IMR-90 (cell line): ENCODE measurements at regions not wholly inside any gene's neighbourhood (a gene's known extent, or its start where the extent isn't known, plus 50 kb on each side); places are given as distances from the start of the nearest gene placed in this dataset.

Experiments used
- ATAC-seq: fragments of 200-7000 bp; cut with Tn5 transposase; 2 replicates; pipeline ENCODE4 v1.9.1; 2020; ENCODE audit warnings: low read depth, mild to moderate bottlenecking, moderate library complexity
- BruUV-seq: library from RNA; stranded (reverse); fragments of 400-500 nt; replicated peaks from 2 replicates; lab custom pipeline; 2021; lab: Mats Ljungman, UMichigan
- CTCF ChIA-PET: fragments of 300-600 bp; formaldehyde crosslinking; extraction: SDS; loops from one replicate; lab custom pipeline; 2021; ENCODE audit warnings: antibody characterized with exemption; lab: Yijun Ruan, JAX
- POLR2A ChIA-PET: fragments of 300-600 bp; sonication (Branson Sonifier 250); formaldehyde crosslinking; loops from one replicate; lab custom pipeline; 2022; ENCODE audit warnings: antibody characterized with exemption; ENCODE audit not compliant: unreplicated experiment; lab: Charles Lee
- DNase-seq: peaks from one replicate; pipeline ENCODE4 v3.0.0; 2013
- H2AFZ ChIP-seq: replicated peaks from 2 replicates; pipeline ENCODE3; 2013; ENCODE audit warnings: low read length, mild to moderate bottlenecking; ENCODE audit not compliant: poor library complexity
- H2AK5ac ChIP-seq: 2 replicates; pipeline ENCODE4 v1.6.1; 2013; ENCODE audit warnings: low read depth, low read length, inconsistent platforms
- H2AK9ac ChIP-seq: replicated peaks from 2 replicates; pipeline ENCODE3; 2013; ENCODE audit warnings: mild to moderate bottlenecking, low read depth, low read length, moderate library complexity; ENCODE audit not compliant: poor library complexity
- H2BK120ac ChIP-seq: 2 replicates; pipeline ENCODE4 v1.6.1; 2013; ENCODE audit warnings: low read depth, low read length, inconsistent platforms
- H2BK15ac ChIP-seq: 3 replicates; pipeline ENCODE4 v1.6.1; 2013; ENCODE audit warnings: low read depth, low read length, inconsistent platforms
- H2BK20ac ChIP-seq: 2 replicates; pipeline ENCODE4 v1.6.1; 2013; ENCODE audit warnings: low read depth, mild to moderate bottlenecking, inconsistent platforms, low read length, moderate library complexity
- H2BK5ac ChIP-seq: 2 replicates; pipeline ENCODE4 v1.6.1; 2013; ENCODE audit warnings: mild to moderate bottlenecking, low read depth, low read length, inconsistent platforms; ENCODE audit not compliant: poor library complexity, severe bottlenecking
- H3K14ac ChIP-seq: replicated peaks from 2 replicates; pipeline ENCODE4 v1.6.1; 2013; ENCODE audit warnings: low read depth, low read length, inconsistent platforms
- H3K18ac ChIP-seq: 2 replicates; pipeline ENCODE4 v1.6.1; 2013; ENCODE audit warnings: low read depth, low read length, control low read depth
- H3K23ac ChIP-seq: 2 replicates; pipeline ENCODE4 v1.6.1; 2013; ENCODE audit warnings: low read depth, low read length, inconsistent platforms
- H3K27ac ChIP-seq: 2 replicates; pipeline ENCODE4 v1.5.1; 2013; ENCODE audit warnings: mild to moderate bottlenecking, control low read depth, low read length; ENCODE audit not compliant: insufficient read depth
- H3K27me3 ChIP-seq: 2 replicates; pipeline ENCODE4 v1.6.1; 2013; ENCODE audit warnings: low read length; ENCODE audit not compliant: control insufficient read depth, insufficient read depth
- H3K36me3 ChIP-seq: 2 replicates; pipeline ENCODE4 v1.6.1; 2013; ENCODE audit warnings: low read length, mixed read lengths; ENCODE audit not compliant: control insufficient read depth, insufficient read depth
- H3K4ac ChIP-seq: 2 replicates; pipeline ENCODE4 v1.6.1; 2013; ENCODE audit warnings: low read depth, low read length, inconsistent platforms
- H3K4me1 ChIP-seq: 2 replicates; pipeline ENCODE4 v1.6.1; 2013; ENCODE audit warnings: low read length, mixed read lengths; ENCODE audit not compliant: control insufficient read depth, insufficient read depth
- H3K4me2 ChIP-seq: 2 replicates; pipeline ENCODE4 v1.6.1; 2013; ENCODE audit warnings: low read depth, mild to moderate bottlenecking, control low read depth, low read length, moderate library complexity
- H3K4me3 ChIP-seq: 2 replicates; pipeline ENCODE4 v1.5.1; 2013; ENCODE audit warnings: low read depth, mild to moderate bottlenecking, control low read depth, low read length, moderate library complexity; ENCODE audit not compliant: insufficient read depth
- H3K56ac ChIP-seq: 2 replicates; pipeline ENCODE4 v1.6.1; 2013; ENCODE audit warnings: low read length, inconsistent platforms; ENCODE audit not compliant: insufficient read depth; ENCODE audit errors: extremely low read depth
- H3K79me1 ChIP-seq, 2 experiments: 2 replicates each; pipeline ENCODE4 v1.6.1; 2013; ENCODE audit warnings: low read length in 2 of 2, inconsistent platforms in 1 of 2, low read depth in 1 of 2
- H3K9ac ChIP-seq: 2 replicates; pipeline ENCODE4 v1.6.1; 2013; ENCODE audit warnings: low read depth, low read length, control low read depth
- H3K9me1 ChIP-seq: 2 replicates; pipeline ENCODE4 v1.6.1; 2013; ENCODE audit warnings: low read length, inconsistent platforms; ENCODE audit not compliant: insufficient read depth
- H3K9me3 ChIP-seq: 2 replicates; pipeline ENCODE4 v1.6.1; 2013; ENCODE audit warnings: low read length; ENCODE audit not compliant: control insufficient read depth, insufficient read depth
- H4K20me1 ChIP-seq: 2 replicates; pipeline ENCODE4 v1.6.1; 2013; ENCODE audit warnings: low read length, inconsistent platforms; ENCODE audit not compliant: insufficient read depth
- H4K5ac ChIP-seq: 2 replicates; pipeline ENCODE4 v1.6.1; 2013; ENCODE audit warnings: mild to moderate bottlenecking, low read depth, low read length, control low read depth
- H4K8ac ChIP-seq, 2 experiments: 2 replicates each; pipeline ENCODE4 v1.6.1; 2013; ENCODE audit warnings: low read depth in 2 of 2, low read length in 2 of 2, control low read depth in 1 of 2, inconsistent platforms in 1 of 2
- H4K91ac ChIP-seq: 2 replicates; pipeline ENCODE4 v1.6.1; 2013; ENCODE audit warnings: low read depth, low read length, inconsistent platforms; ENCODE audit not compliant: insufficient read depth
- BHLHE40 ChIP-seq: fragments of 150-350 bp; IDR thresholded peaks from 2 replicates; pipeline ENCODE4 v1.6.1; 2016; ENCODE audit warnings: mild to moderate bottlenecking, low read depth, low read length
- CEBPB ChIP-seq: IDR thresholded peaks from 2 replicates; pipeline ENCODE4 v1.6.1; 2012; ENCODE audit warnings: low read depth, low read length, improper control_type of control experiment
- CHD1 ChIP-seq: IDR thresholded peaks from 2 replicates; pipeline ENCODE4 v1.6.1; 2012; ENCODE audit warnings: low read depth, low read length, improper control_type of control experiment
- FOS ChIP-seq: fragments of 150-350 bp; IDR thresholded peaks from 2 replicates; pipeline ENCODE4 v1.6.1; 2016; ENCODE audit warnings: low read depth, low read length
- MXI1 ChIP-seq: IDR thresholded peaks from 2 replicates; pipeline ENCODE4 v1.6.1; 2012; ENCODE audit warnings: low read depth, mild to moderate bottlenecking, low read length, moderate library complexity, borderline replicate concordance
- NFE2L2 ChIP-seq: fragments of 150-350 bp; IDR thresholded peaks from 2 replicates; pipeline ENCODE4 v1.6.1; 2016; ENCODE audit warnings: low read depth, mild to moderate bottlenecking, low read length
- POLR2A ChIP-seq: IDR thresholded peaks from 2 replicates; pipeline ENCODE4 v1.6.1; 2012; ENCODE audit warnings: mild to moderate bottlenecking, low read depth, low read length
- RCOR1 ChIP-seq: IDR thresholded peaks from 2 replicates; pipeline ENCODE4 v1.6.1; 2012; ENCODE audit warnings: mild to moderate bottlenecking, low read length, improper control_type of control experiment; ENCODE audit not compliant: insufficient replicate concordance
- RFX5 ChIP-seq: IDR thresholded peaks from 2 replicates; pipeline ENCODE4 v1.8.0; 2012; ENCODE audit warnings: low read depth, mild to moderate bottlenecking, low read length, moderate library complexity
- SMC3 ChIP-seq: fragments of 150-350 bp; IDR thresholded peaks from 2 replicates; pipeline ENCODE4 v1.6.1; 2016; ENCODE audit warnings: low read depth, mild to moderate bottlenecking, antibody characterized with exemption, low read length, moderate library complexity
- USF2 ChIP-seq: fragments of 150-350 bp; IDR thresholded peaks from 2 replicates; pipeline ENCODE4 v1.6.1; 2017; ENCODE audit warnings: mild to moderate bottlenecking, antibody characterized with exemption, low read length, low read depth
- WGBS, 2 experiments: methylation state at CpG; one replicate each; pipeline versions ENCODE4 v1.1.5 to v1.1.7; 2013; ENCODE audit warnings: missing lambda C conversion rate in 2 of 2; ENCODE audit not compliant: insufficient read length in 1 of 2; ENCODE audit errors: extremely low coverage in 2 of 2; 5-methylcytosine and 5-hydroxymethylcytosine counted together
- dilution Hi-C: fragments of 300-500 bp; cut with HindIII; formaldehyde crosslinking; loops from one replicate; pipeline ENCODE4 v1.14.3; 2018; ENCODE audit warnings: low sequenced_read_pairs; ENCODE audit not compliant: unreplicated experiment
- in situ Hi-C: fragments of 300-500 bp; cut with MboI; formaldehyde crosslinking; loops from 3 replicates; pipeline ENCODE4 v1.14.3; 2019; ENCODE audit warnings: low sequenced_read_pairs, inconsistent platforms, mixed read lengths
- intact Hi-C: fragments of 100-400 bp; cut with micrococcal nuclease; formaldehyde crosslinking; loops from 2 replicates; pipeline ENCODE4 v1.10.0; 2022
- TF ChIP-seq, protein P1 (sequence below): conservative IDR thresholded peaks from 2 replicates; pipeline ENCODE4 v1.5.1; 2012; ENCODE audit warnings: mild to moderate bottlenecking, low read depth, low read length, improper control_type of control experiment

DNA sequence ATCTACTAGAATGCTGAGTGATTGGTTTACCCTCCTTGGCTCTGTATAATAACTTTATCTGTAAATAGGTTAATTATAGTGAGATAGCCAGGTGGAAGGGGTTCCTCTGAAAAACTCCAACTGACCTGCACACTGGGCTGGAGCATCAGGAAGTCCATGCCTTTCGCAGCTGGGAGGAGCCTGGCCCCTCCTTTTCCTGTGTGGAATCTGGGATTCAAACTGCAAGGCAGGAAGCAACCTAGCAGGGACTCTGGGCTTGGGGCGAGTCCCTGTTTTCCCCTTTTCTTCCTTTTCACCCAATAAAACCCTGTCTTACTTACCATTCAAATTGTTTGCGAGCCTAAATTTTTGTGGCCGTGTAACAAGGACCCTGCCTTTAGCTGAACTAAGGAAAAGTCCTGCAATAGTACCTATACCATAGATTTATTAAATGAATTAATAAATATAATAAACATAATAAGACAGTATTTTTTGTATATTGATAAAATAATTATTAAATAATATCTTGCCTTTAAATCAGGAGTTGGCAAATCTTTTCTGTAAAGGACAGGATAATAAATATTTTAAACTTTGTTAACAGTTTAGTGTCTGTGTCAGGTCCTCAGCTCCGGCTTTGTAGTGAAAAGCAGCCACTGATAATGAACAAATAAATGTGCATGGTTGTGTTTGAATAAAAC lies 406.2 kb upstream of the MMS22L start:
- ATAC-seq (no peak), DNase-seq (no peak)
- Histone ChIP-seq H3K9me1 (no peaks in the 10 kb centered on the region), H2AFZ (no peak overlapping the region), H3K14ac (no peak overlapping the region), H4K20me1 (no peaks in the 10 kb centered on the region), H3K27ac (no peak overlapping the region), H4K91ac (no peak overlapping the region), H2BK20ac (no peak overlapping the region), H2BK5ac (no peak overlapping the region), H3K4ac (no peak overlapping the region), H3K36me3 (no peaks in the 10 kb centered on the region), H2BK15ac (no peak overlapping the region), H3K56ac (no peak overlapping the region), H2AK9ac (no peak overlapping the region), H3K4me2 (no peak overlapping the region), H3K9ac (no peak overlapping the region), H3K4me3 (no peak overlapping the region), H3K27me3 (no peaks in the 10 kb centered on the region), H2AK5ac (no peak overlapping the region), H2BK120ac (no peak overlapping the region), H3K23ac (no peak overlapping the region), H4K5ac (no peak overlapping the region), H3K18ac (no peak overlapping the region), H4K8ac (no peak overlapping the region), H3K9me3 (no peaks in the 10 kb centered on the region), H3K79me1 (no peaks in the 10 kb centered on the region), H3K4me1 (no peaks in the 10 kb centered on the region)
- ChIA-PET POLR2A (no interaction called here), CTCF (interaction anchor here (0.7 kb wide), 1 partner anchor 62 kb away, joined by 3 read pairs; no protein-coding TSS in a partner anchor)
- intact Hi-C loops: no loop called here
- dilution Hi-C loops: no loop called here
- in situ Hi-C loops: no loop called here
- no TSS peak for BruUV-seq
- TF ChIP-seq FOS: no peak
- TF ChIP-seq POLR2A: no peak
- TF ChIP-seq CHD1: no peak
- no peak for TF ChIP-seq USF2
- TF ChIP-seq SMC3: no peak
- TF ChIP-seq, protein P1, sequence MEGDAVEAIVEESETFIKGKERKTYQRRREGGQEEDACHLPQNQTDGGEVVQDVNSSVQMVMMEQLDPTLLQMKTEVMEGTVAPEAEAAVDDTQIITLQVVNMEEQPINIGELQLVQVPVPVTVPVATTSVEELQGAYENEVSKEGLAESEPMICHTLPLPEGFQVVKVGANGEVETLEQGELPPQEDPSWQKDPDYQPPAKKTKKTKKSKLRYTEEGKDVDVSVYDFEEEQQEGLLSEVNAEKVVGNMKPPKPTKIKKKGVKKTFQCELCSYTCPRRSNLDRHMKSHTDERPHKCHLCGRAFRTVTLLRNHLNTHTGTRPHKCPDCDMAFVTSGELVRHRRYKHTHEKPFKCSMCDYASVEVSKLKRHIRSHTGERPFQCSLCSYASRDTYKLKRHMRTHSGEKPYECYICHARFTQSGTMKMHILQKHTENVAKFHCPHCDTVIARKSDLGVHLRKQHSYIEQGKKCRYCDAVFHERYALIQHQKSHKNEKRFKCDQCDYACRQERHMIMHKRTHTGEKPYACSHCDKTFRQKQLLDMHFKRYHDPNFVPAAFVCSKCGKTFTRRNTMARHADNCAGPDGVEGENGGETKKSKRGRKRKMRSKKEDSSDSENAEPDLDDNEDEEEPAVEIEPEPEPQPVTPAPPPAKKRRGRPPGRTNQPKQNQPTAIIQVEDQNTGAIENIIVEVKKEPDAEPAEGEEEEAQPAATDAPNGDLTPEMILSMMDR: no peak
- TF ChIP-seq BHLHE40: no peak
- no peak for TF ChIP-seq MXI1
- no peak for TF ChIP-seq CEBPB
- TF ChIP-seq RFX5: no peak
- TF ChIP-seq RCOR1: no peak
- no peak for TF ChIP-seq NFE2L2
- 80% methylated on average over 2 of the region's 5 CpGs; no CpG with 5 or more reads in 1 of the 2 experiments for WGBS, 2 experiments
